T47D (cell line): ENCODE measurements at regions not wholly inside any gene's neighbourhood (a gene's known extent, or its start where the extent isn't known, plus 50 kb on each side); places are given as distances from the start of the nearest gene placed in this dataset.
"Not testable (repeated sequence)": the region's sequence is repeated elsewhere in the genome, so short reads cannot be mapped to it uniquely, and the experiment has no call there.

Experiments used
- DNase-seq, 2 experiments: peaks; one replicate each; pipeline versions ENCODE4 v3.0.0 to v3.0.0-alpha.2; 2011 to 2012; ENCODE audit warnings: low read depth in 1 of 2, low spot score in 1 of 2
- JUND ChIP-seq: IDR thresholded peaks from 2 replicates; pipeline ENCODE4 v1.6.1; 2012; ENCODE audit warnings: low read depth
- in situ Hi-C: cut with HindIII; loops from 2 replicates; pipeline ENCODE4 v1.10.0; 2016; ENCODE audit warnings: low sequenced_read_pairs, low pct_unique_long_range_greater_than_20kb

GRCh38 chr12:58727521-58727920 lies 192.8 kb downstream of the LRIG3 start:
- TF ChIP-seq JUND = no peak
- in situ Hi-C loops = no loop called here
- no peak for DNase-seq

GRCh38 chr12:58728397-58728796 lies 191.9 kb downstream of the LRIG3 start:
- in situ Hi-C loops = no loop called here
- TF ChIP-seq JUND = no peak
- no peak for DNase-seq

DNA sequence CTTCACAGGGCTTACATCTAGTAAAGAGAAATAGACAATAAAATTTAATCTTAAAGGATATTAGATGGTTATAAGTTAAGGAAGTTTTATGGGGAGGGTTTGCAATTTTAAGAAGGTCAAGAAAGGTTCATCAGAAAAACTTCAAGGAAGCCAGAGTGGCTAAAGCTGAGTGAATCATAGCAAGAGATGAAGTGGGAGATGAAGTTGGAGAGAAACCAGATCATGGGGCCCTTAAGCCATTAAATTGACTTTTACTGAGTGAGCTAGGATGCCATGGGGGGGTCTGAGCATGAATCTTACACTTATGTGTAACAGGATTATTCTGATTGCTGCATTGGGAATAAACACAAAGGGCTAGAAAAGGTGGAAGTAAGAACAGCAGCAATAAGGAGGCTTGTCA lies 189.2 kb downstream of the LRIG3 start:
- no peak for TF ChIP-seq JUND
- DNase-seq = no peak
- in situ Hi-C loops = no loop called here

DNA sequence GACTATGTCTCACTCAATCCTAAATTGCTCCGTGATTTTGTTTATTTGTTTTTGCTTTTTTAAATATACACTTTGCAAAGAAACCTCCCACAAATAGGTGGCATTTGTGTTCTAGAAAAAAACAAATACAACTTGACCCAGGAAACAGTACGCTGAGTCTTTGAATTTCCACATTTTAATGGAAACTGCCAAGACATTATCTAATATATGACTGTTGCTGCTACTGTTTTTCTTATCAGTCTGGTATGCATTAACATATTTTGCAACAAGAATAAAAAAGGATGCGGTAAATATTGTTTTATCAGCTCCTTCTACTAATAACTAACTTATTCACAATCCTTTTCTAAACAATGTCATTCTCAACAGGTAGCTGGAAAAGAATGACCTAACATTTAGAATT lies 187.4 kb downstream of the LRIG3 start:
- in situ Hi-C loops = no loop called here
- DNase-seq = no peak
- no peak for TF ChIP-seq JUND

DNA sequence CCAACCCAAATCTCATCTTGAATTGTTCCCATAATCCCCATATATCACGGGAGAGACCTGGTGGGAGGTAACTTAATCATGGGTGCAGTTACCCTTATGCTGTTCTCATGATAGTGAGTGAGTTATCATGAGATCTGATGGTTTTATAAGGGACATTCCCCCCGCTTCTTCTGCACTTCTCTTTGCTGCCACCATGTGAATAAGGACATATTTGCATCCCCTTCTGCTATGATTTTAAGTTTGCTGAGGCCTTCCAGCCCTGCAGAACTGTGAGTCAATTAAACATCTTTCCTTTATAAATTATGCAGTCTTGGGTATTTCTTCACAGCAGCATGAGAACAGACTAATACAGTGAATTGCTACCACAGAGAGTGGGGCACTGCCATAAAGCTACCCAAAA lies 179.1 kb downstream of the LRIG3 start:
- no peak for DNase-seq
- in situ Hi-C loops = no loop called here
- no peak for TF ChIP-seq JUND

DNA sequence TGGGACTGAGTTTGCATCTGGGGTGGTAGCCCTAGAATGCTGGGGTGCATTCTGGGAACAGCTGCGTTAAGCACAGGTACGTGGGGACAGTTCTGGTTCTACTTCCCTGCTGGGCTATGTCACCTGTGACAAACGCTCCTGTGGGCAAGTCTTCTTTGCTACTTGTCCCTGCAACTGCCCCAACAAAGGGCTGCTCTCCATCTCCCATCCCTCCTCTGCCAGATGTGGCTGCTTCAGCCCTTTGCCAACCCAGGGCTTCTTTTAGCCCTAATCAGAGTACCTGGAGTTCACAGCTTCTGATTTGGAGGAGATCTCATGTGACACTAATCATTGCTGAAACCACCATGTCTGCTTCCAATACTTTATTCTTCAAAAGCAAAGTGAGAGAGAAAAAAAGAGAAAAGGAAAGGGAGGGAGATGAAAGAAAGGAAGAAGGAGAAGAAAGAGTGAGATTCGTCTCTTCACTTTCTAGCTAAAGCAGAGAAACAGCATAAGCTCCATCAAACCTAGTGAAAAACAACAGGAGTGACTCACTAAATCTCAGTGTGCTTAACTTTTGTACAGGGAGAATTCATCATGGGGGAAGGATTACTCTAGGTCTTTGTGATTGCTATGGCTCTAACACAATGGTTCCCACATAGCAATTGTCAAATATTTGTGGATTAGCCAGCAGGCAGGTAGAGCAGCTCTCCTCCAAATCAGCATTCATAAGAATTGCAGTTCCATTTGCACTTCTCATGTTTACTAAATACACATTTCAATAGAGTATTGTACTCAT lies 174.8 kb downstream of the LRIG3 start:
- no peak for TF ChIP-seq JUND
- in situ Hi-C loops = no loop called here
- peak in 1 of 2 experiments; percentile 27 for DNase-seq

GRCh38 chr12:58747533-58747932 lies 172.8 kb downstream of the LRIG3 start:
- no peak for DNase-seq
- in situ Hi-C loops = no loop called here
- TF ChIP-seq JUND = no peak

DNA sequence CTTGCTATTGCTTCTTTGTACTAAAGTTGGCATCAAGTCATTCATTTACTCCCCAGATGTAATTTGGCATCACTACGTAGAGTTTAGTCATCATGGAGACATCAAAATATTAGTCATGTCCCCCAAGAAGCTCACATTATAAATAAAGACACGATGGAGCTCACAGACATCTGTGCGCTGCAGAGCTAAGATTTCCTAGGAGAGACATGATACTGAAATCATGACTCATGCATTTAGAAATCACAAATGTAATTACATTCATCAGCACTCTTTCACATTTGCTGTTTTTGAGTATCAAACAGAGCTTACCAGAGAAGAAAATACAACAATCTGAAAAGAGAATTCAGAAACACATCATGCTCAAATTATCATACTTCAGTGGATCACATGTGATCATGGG lies 169.8 kb downstream of the LRIG3 start:
- in situ Hi-C loops = no loop called here
- DNase-seq = no peak
- no peak for TF ChIP-seq JUND

DNA sequence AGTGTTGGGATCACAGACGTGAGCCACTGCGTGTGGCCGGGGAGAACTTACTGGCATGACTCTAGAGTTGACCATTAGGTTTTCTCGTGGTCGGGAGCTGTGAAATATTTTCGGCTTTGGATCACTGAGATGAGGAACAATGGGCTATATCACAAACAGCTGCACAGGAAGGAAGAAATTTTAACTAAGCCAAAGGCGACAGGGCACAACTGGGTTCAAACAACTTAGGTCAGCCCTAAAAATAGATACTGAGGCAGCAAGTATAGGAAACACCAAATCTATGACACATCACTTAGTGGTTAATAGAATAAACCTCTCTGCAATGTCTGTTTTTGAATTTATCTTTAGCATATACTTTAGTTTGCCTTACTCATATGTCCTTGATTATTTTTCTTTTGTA lies 162.9 kb downstream of the LRIG3 start:
- no peak for TF ChIP-seq JUND
- in situ Hi-C loops = no loop called here
- DNase-seq = no peak

GRCh38 chr12:58759745-58760144 lies 160.6 kb downstream of the LRIG3 start:
- in situ Hi-C loops, DNase-seq: not testable (repeated sequence)

DNA sequence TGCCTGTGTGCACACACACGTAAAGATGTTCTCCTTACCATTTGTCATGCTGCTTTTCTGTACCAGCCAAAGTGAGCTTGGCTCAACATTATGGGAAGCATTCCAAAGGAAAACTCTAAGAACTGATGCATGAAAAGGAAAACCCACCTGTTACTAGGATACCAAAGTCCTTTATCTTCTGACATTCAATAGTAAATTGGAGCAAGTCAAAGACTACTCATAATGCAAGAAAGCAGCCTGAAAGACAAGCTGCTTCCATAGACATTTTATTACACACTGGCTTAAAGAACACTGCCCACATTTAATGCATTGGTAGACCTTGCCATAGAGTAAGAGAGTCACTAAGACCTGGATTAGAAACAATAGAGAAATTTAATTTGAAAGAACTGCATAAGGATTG lies 159.0 kb downstream of the LRIG3 start:
- DNase-seq = no peak
- in situ Hi-C loops = no loop called here
- TF ChIP-seq JUND = no peak

DNA sequence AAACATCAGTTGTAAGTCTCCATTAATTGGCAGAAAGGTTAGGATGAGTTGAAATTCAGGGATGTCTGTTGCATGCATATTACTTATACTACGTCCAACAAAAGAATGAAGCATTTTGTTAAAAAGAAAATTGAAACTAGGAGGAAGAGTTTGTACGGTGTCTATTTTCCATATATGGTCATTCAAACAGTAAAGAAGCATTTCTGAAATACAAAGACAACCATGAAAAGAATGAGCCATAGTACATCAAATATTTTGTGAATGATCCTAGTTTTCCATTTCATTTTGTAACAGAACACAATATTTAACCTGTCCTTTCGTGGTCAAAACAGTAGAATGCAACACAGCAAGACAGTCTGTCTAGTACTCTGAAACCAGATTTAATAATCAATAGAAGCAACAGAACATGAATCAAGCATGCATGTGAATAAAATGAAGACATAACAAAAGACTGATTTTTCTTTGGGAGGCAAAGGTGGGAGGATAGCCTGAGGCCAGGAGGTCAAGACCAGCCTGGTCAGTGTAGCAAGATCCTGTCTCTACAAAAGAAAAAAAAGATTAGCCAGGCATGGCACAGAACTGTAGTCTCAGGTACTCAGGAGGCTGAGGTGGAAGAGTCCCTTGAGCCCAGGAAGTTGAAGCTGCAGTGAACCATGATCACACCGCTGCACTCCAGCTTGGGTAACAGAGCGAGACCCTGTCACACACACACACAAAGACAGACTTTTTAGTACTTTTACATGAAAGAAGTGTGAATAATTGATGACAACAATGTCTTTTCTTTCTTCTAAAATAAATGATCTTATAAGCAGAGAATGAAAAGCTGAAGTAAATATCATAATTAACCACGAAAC lies 156.0 kb downstream of the LRIG3 start:
- no peak for TF ChIP-seq JUND
- in situ Hi-C loops = no loop called here
- no peak for DNase-seq

DNA sequence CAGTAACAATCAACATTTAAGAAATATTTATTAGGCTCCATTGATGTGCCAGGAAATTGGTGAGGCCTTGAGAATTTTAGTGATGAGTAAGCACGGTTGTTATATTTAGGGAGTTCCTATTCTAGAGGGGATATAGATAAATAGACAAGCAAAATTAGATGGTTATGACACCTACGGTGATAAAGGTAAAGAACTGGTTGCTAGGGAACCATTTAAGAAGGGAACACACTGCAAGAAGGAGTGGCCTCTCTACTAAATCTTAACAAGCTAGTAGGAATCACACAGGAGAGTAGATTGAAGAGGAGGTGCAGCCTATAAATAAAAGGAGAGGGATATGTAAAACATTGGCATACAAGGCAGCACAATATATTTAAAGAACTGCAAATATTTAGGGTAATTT lies 155.2 kb downstream of the LRIG3 start:
- TF ChIP-seq JUND = no peak
- in situ Hi-C loops = no loop called here
- no peak for DNase-seq
